Endodermal cell (in vitro differentiated cells): ENCODE measurements at regions not wholly inside any gene's neighbourhood (a gene's known extent, or its start where the extent isn't known, plus 50 kb on each side); places are given as distances from the start of the nearest gene placed in this dataset.

ENCODE experiments used
- DNase-seq: peaks from one replicate; pipeline ENCODE4 v3.0.0-alpha.2; 2017
- H3K27ac ChIP-seq: 2 replicates; pipeline ENCODE4 v1.5.1; 2013; ENCODE audit warnings: mild to moderate bottlenecking, low read depth, low read length, moderate library complexity
- H3K27me3 ChIP-seq: 2 replicates; pipeline ENCODE4 v1.6.1; 2013; ENCODE audit warnings: mild to moderate bottlenecking, low read length, moderate library complexity; ENCODE audit not compliant: insufficient read depth, control insufficient read depth, poor library complexity, severe bottlenecking
- H3K36me3 ChIP-seq: 2 replicates; pipeline ENCODE4 v1.7.0; 2013; ENCODE audit warnings: mild to moderate bottlenecking, low read length, moderate library complexity; ENCODE audit not compliant: control insufficient read depth, insufficient read depth
- H3K4me1 ChIP-seq: one replicate; pipeline ENCODE4 v1.7.0; 2013; ENCODE audit warnings: low read length; ENCODE audit not compliant: control insufficient read depth, insufficient read depth
- H3K4me3 ChIP-seq: 2 replicates; pipeline ENCODE4 v1.5.1; 2013; ENCODE audit warnings: mild to moderate bottlenecking, low read length, moderate library complexity
- H3K9ac ChIP-seq: 2 replicates; pipeline ENCODE4 v1.6.1; 2013; ENCODE audit warnings: mild to moderate bottlenecking, low read length, moderate library complexity; ENCODE audit not compliant: poor library complexity, severe bottlenecking; ENCODE audit errors: extremely low read depth
- H3K9me3 ChIP-seq: 2 replicates; pipeline ENCODE4 v1.6.1; 2013; ENCODE audit warnings: mild to moderate bottlenecking, low read length, moderate library complexity; ENCODE audit not compliant: control insufficient read depth
- H3K27ac Mint-ChIP-seq: 2 replicates; pipeline ENCODE4 v1.8.0; 2020; ENCODE audit warnings: mixed read lengths
- H3K27me3 Mint-ChIP-seq: 2 replicates; pipeline ENCODE4 v1.8.0; 2021; ENCODE audit warnings: mild to moderate bottlenecking, mixed read lengths; ENCODE audit not compliant: insufficient read depth
- H3K36me3 Mint-ChIP-seq: 2 replicates; pipeline ENCODE4 v1.8.0; 2020; ENCODE audit warnings: low read depth, mixed read lengths
- H3K4me1 Mint-ChIP-seq: 2 replicates; pipeline ENCODE4 v1.8.0; 2020; ENCODE audit warnings: mixed read lengths
- H3K4me3 Mint-ChIP-seq: 2 replicates; pipeline ENCODE4 v1.8.0; 2020; ENCODE audit warnings: mild to moderate bottlenecking, moderate library complexity, mixed read lengths
- H3K9me3 Mint-ChIP-seq: 2 replicates; pipeline ENCODE4 v1.8.0; 2020; ENCODE audit warnings: mild to moderate bottlenecking, mixed read lengths
- WGBS, 2 experiments: methylation state at CpG; one replicate each; pipeline versions ENCODE4 v1.1.5 to v1.1.7; 2013; ENCODE audit warnings: missing lambda C conversion rate in 2 of 2, mixed read lengths in 1 of 2; ENCODE audit not compliant: insufficient coverage in 1 of 2, insufficient read length in 1 of 2; 5-methylcytosine and 5-hydroxymethylcytosine counted together
- TF ChIP-seq, protein P1 (sequence below): fragments of 200-600 bp; sonication (generic); conservative IDR thresholded peaks from 2 replicates; pipeline ENCODE4 v1.5.0; 2021; ENCODE audit warnings: antibody characterized with exemption, mild to moderate bottlenecking

DNA sequence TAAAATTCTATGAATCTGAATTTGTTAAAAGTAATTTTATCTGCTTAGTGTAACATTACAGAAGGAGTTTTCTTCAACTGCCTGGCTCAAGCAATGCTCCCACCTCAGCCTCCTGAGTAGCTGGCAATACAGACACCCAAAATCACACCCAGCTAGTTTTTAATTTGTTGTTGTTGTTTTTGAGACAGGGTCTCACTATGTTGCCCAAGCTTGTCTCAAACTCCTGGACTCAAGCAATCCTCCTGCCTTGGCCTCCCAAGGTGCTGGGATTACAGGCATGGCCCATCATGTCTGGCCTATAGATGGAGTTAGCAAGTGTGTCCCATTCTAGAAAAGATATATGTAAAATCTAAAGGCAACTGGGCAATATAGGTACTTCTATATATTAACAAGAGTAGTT, 1580.4 kb upstream of the PRR20A start:
- Mint-ChIP-seq H3K4me3 (no peak overlapping the region), H3K36me3 (peaks cover 2% of the 10 kb centered on the region), H3K27me3 (no peaks in the 10 kb centered on the region), H3K4me1 (peaks cover 12% of the 10 kb centered on the region), H3K27ac (no peak overlapping the region), H3K9me3 (peaks cover 10% of the 10 kb centered on the region)
- no peak for DNase-seq
- Histone ChIP-seq H3K4me1 (no peaks in the 10 kb centered on the region), H3K27me3 (no peaks in the 10 kb centered on the region), H3K9me3 (no peaks in the 10 kb centered on the region), H3K27ac (no peak overlapping the region), H3K9ac (no peak overlapping the region), H3K36me3 (no peaks in the 10 kb centered on the region), H3K4me3 (no peak overlapping the region)
- TF ChIP-seq, protein P1, sequence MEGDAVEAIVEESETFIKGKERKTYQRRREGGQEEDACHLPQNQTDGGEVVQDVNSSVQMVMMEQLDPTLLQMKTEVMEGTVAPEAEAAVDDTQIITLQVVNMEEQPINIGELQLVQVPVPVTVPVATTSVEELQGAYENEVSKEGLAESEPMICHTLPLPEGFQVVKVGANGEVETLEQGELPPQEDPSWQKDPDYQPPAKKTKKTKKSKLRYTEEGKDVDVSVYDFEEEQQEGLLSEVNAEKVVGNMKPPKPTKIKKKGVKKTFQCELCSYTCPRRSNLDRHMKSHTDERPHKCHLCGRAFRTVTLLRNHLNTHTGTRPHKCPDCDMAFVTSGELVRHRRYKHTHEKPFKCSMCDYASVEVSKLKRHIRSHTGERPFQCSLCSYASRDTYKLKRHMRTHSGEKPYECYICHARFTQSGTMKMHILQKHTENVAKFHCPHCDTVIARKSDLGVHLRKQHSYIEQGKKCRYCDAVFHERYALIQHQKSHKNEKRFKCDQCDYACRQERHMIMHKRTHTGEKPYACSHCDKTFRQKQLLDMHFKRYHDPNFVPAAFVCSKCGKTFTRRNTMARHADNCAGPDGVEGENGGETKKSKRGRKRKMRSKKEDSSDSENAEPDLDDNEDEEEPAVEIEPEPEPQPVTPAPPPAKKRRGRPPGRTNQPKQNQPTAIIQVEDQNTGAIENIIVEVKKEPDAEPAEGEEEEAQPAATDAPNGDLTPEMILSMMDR = no peak

DNA sequence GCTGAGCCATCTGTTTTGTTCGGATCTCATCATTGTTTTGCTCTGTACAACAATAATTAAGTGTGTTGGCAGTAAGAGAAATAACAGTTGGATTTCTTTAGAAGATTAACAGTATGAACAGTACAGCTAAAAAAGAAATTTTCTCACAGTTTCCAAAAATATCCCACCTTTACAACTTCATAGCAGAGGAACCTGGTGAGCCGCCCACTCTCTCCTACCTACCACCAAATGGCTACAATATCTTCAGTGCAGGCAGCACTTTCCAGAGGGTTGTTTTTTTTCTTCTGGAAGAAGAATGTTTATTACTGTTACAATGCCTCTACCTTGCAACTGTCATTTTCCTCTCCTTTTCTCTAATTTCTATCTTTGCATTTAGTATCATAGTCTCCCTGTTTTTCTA, 1577.5 kb upstream of the PRR20A start:
- H3K27me3 ChIP-seq = no peaks in the 10 kb centered on the region
- Mint-ChIP-seq H3K36me3 (no peaks in the 10 kb centered on the region), H3K9me3 (no peaks in the 10 kb centered on the region), H3K4me3 (no peak overlapping the region), H3K4me1 (peaks cover 12% of the 10 kb centered on the region), H3K27me3 (no peaks in the 10 kb centered on the region), H3K27ac (no peak overlapping the region)
- TF ChIP-seq, protein P1 = no peak
- no peaks in the 10 kb centered on the region for H3K36me3 ChIP-seq
- no peaks in the 10 kb centered on the region for H3K9me3 ChIP-seq
- no peak overlapping the region for H3K4me3 ChIP-seq
- no peak for DNase-seq
- no peak overlapping the region for H3K9ac ChIP-seq
- 54% methylated on average over 2 of the region's 2 CpGs; no CpG with 5 or more reads in 1 of the 2 experiments for WGBS, 2 experiments
- no peak overlapping the region for H3K27ac ChIP-seq
- H3K4me1 ChIP-seq = no peaks in the 10 kb centered on the region

DNA sequence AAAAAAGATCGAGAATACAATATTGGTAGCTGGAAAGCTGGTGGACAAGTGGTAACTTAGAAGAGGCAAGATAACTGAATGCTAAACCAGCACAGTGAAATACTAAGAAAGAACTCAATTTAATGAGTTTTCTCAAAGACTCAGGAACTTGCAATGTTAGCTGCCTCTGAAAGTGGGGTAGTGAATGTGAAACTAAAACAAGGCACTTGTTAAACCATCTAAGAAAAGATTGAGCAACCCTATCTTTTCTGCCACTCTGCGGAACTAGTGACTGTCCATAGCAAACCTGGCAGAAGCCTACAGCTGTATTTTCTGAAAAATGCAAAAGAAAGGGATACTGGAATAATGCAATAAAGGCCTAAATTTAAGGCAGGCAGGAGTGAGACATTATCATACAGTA, 1574.4 kb upstream of the PRR20A start:
- Mint-ChIP-seq H3K9me3 (no peaks in the 10 kb centered on the region), H3K27me3 (no peaks in the 10 kb centered on the region), H3K36me3 (no peaks in the 10 kb centered on the region), H3K27ac (no peak overlapping the region), H3K4me3 (no peak overlapping the region), H3K4me1 (peaks cover 16% of the 10 kb centered on the region)
- 89% methylated on average over 2 of the region's 2 CpGs; no CpG with 5 or more reads in 1 of the 2 experiments for WGBS, 2 experiments
- Histone ChIP-seq H3K4me3 (no peak overlapping the region), H3K9me3 (no peaks in the 10 kb centered on the region), H3K27me3 (no peaks in the 10 kb centered on the region), H3K9ac (no peak overlapping the region), H3K4me1 (no peaks in the 10 kb centered on the region), H3K36me3 (no peaks in the 10 kb centered on the region), H3K27ac (no peak overlapping the region)
- DNase-seq = no peak
- TF ChIP-seq, protein P1 = no peak
